Stimulated activated naive CD8-positive, alpha-beta T cell treated with anti-CD3 and anti-CD28 coated beads, Interleukin-15, Interleukin-2, amounts not matched to agents 100 ng/mL and 50 ng/mL, for 24 hours (primary cell): ENCODE measurements at regions not wholly inside any gene's neighbourhood (a gene's known extent, or its start where the extent isn't known, plus 50 kb on each side); places are given as distances from the start of the nearest gene placed in this dataset.
"Not testable (repeated sequence)": the region's sequence is repeated elsewhere in the genome, so short reads cannot be mapped to it uniquely, and the experiment has no call there.

Experiments
- H3K27ac Mint-ChIP-seq: one replicate; pipeline ENCODE4 v1.8.0; 2021; ENCODE audit warnings: mild to moderate bottlenecking, mixed read lengths
- H3K27me3 Mint-ChIP-seq: one replicate; pipeline ENCODE4 v1.8.0; 2021; ENCODE audit warnings: mixed read lengths
- H3K36me3 Mint-ChIP-seq: one replicate; pipeline ENCODE4 v1.8.0; 2021; ENCODE audit warnings: low read depth, mixed read lengths
- H3K4me1 Mint-ChIP-seq: one replicate; pipeline ENCODE4 v1.8.0; 2021; ENCODE audit warnings: low read depth, mixed read lengths
- H3K4me3 Mint-ChIP-seq: one replicate; pipeline ENCODE4 v1.8.0; 2021; ENCODE audit warnings: mild to moderate bottlenecking, mixed read lengths
- H3K9me3 Mint-ChIP-seq: one replicate; pipeline ENCODE4 v1.8.0; 2021; ENCODE audit warnings: mixed read lengths

DNA sequence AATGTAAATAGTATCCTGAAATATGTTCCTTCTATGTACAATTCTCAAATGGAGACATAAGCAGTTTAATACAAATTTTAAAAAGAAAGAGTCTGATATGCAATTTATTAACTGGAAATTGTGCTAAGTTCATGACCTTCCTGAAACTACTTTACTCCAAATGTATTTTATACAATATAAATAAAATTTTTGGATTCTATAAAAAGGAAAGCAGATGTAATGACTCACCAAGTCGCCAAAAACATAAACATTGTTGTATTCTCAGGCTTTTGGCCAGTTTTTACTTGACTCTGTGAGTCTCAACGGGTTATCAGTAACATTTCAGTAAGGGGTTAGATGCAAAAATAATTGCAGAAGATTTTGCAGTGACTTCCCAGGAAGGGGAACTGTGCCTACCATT, 948.2 kb downstream of the EPHA3 start:
- no peaks in the 10 kb centered on the region for H3K36me3 Mint-ChIP-seq
- no peak overlapping the region for H3K4me3 Mint-ChIP-seq
- no peaks in the 10 kb centered on the region for H3K27me3 Mint-ChIP-seq
- no peaks in the 10 kb centered on the region for H3K9me3 Mint-ChIP-seq
- H3K27ac Mint-ChIP-seq, result no peak overlapping the region
- no peaks in the 10 kb centered on the region for H3K4me1 Mint-ChIP-seq

GRCh38 chr3:90056281-90057032, 949.0 kb downstream of the EPHA3 start:
- Mint-ChIP-seq H3K4me3 (no peak overlapping the region), H3K27me3 (no peaks in the 10 kb centered on the region), H3K27ac (no peak overlapping the region), H3K9me3 (no peaks in the 10 kb centered on the region), H3K36me3 (no peaks in the 10 kb centered on the region), H3K4me1 (no peaks in the 10 kb centered on the region)

- H3K36me3 Mint-ChIP-seq, result no peaks in the 10 kb centered on the region
- H3K4me1 Mint-ChIP-seq, result no peaks in the 10 kb centered on the region
- no peaks in the 10 kb centered on the region for H3K27me3 Mint-ChIP-seq
- no peak overlapping the region for H3K27ac Mint-ChIP-seq
- H3K9me3 Mint-ChIP-seq, result peaks cover 8% of the 10 kb centered on the region
- no peak overlapping the region for H3K4me3 Mint-ChIP-seq
Measured at GRCh38 chr3:90062016-90062415, 954.6 kb downstream of the EPHA3 start.

DNA sequence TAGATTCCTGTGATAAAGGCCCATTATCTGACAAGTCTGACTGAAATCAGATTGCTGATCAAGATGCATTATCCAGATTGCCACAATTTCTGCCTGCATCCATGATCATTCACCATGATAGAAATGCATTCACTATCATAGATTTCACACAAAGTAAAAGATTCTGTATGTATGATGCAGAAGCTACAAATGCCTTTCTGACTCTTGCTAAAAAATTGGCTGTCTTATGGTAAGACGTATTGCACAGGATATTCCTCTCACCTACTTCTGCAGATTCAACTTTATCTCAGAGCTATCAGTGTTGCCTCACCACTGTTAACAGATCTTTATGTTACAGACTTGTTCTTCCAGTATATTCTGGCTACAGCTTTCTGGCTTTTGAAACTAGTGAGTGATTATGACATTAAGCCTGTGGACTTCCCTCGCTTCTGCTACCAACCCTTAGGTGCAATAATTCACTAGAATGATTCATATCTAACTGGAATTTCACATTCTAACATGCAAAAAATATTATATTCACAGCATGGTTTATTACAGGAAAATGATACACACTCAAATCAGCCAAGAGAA, 955.3 kb downstream of the EPHA3 start:
- H3K4me3 Mint-ChIP-seq, result no peak overlapping the region
- H3K9me3 Mint-ChIP-seq, result peaks cover 8% of the 10 kb centered on the region
- no peaks in the 10 kb centered on the region for H3K4me1 Mint-ChIP-seq
- H3K27me3 Mint-ChIP-seq, result no peaks in the 10 kb centered on the region
- H3K36me3 Mint-ChIP-seq, result no peaks in the 10 kb centered on the region
- H3K27ac Mint-ChIP-seq, result no peak overlapping the region

GRCh38 chr3:90068783-90069182, 961.4 kb downstream of the EPHA3 start:
- H3K36me3 Mint-ChIP-seq, result no peaks in the 10 kb centered on the region
- no peak overlapping the region for H3K27ac Mint-ChIP-seq
- H3K27me3 Mint-ChIP-seq, result no peaks in the 10 kb centered on the region
- no peaks in the 10 kb centered on the region for H3K4me1 Mint-ChIP-seq
- H3K4me3 Mint-ChIP-seq, result no peak overlapping the region
- H3K9me3 Mint-ChIP-seq, result peaks cover 8% of the 10 kb centered on the region

GRCh38 chr3:90069748-90070147, 962.3 kb downstream of the EPHA3 start:
- H3K36me3 Mint-ChIP-seq, result no peaks in the 10 kb centered on the region
- H3K27ac Mint-ChIP-seq, result no peak overlapping the region
- no peaks in the 10 kb centered on the region for H3K4me1 Mint-ChIP-seq
- no peak overlapping the region for H3K4me3 Mint-ChIP-seq
- H3K27me3 Mint-ChIP-seq, result no peaks in the 10 kb centered on the region
- peaks cover 4% of the 10 kb centered on the region for H3K9me3 Mint-ChIP-seq

DNA sequence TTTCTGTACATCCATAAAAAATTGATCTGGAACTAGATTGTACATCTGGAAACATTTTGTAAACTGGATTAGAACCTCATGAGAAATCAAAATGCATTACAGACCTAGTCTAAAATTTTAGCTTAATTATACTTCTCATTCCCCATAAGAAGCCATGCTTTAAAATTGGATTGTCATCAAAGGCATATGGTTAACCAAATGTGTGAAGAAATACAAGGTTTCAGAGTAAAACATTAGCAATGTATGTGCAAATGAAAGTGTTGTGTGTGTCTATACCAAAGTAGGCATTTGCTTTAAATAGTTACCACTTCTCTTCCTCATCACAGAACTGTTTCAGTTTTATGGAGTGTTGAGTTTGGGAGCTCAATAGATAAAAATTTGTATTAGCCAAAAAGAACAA, 968.7 kb downstream of the EPHA3 start:
- Mint-ChIP-seq H3K27me3 (no peaks in the 10 kb centered on the region), H3K36me3 (no peaks in the 10 kb centered on the region), H3K4me1 (no peaks in the 10 kb centered on the region), H3K27ac (no peak overlapping the region), H3K4me3 (no peak overlapping the region), H3K9me3 (peaks cover 8% of the 10 kb centered on the region)

DNA sequence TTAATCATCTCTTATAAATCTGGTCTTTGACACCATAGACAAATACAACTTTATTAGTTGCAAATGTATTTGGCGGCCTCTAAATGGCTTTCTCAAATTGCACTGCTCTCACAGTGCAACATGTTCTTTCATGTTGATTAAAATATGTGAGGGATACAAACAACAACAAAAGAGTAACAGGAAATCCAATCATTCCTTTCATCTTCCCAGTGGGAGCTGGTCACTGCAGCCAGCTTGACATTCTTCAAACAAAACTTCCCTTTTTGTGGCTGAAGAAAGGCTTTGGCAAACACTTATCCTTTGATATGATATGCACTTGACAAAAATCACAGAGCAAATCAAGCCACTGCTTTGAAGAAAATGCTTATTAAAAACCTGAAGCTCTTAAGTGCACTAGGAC, 973.6 kb downstream of the EPHA3 start:
- peaks cover 5% of the 10 kb centered on the region for H3K9me3 Mint-ChIP-seq
- H3K27ac Mint-ChIP-seq, result no peak overlapping the region
- no peak overlapping the region for H3K4me3 Mint-ChIP-seq
- H3K36me3 Mint-ChIP-seq, result no peaks in the 10 kb centered on the region
- no peaks in the 10 kb centered on the region for H3K4me1 Mint-ChIP-seq
- H3K27me3 Mint-ChIP-seq, result no peaks in the 10 kb centered on the region

DNA sequence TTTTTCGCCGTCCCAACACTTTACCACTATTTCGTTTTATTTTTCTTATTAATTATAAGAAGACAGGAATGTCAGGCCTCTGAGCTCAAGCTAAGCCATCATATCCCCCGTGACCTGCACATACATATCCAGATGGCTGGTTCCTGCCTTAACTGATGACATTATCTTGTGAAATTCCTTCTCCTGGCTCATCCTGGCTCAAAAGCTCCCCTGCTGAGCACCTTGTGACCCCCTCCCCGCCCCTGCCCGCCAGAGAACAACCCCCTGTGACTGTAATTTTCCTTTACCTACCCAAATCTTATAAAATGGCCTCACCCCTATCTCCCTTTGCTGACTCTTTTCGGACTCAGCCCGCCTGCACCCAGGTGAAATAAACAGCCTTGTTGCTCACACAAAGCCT, 978.9 kb downstream of the EPHA3 start:
- H3K4me3 Mint-ChIP-seq, H3K36me3 Mint-ChIP-seq, H3K27ac Mint-ChIP-seq, H3K9me3 Mint-ChIP-seq, H3K27me3 Mint-ChIP-seq, H3K4me1 Mint-ChIP-seq: not testable (repeated sequence)

DNA sequence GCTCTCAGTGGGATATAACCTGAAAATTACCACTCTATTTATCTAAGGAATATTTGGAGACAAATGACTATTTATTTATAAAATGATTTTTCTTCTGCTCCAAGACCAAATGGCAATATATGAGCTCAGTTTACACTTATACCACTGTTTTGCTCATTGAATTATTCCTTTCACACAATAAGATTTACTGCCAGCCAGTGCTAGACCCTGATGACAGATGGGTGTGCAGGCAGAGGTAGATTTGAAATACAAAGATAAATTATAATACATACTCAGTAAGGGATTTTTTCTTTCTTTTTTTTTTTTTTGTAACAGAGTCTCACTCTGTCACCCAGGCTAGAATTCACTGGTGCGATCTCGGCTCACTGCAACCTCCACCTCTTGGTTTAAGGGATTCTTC, 980.3 kb downstream of the EPHA3 start:
- Mint-ChIP-seq H3K27ac (no peak overlapping the region), H3K27me3 (no peaks in the 10 kb centered on the region), H3K4me1 (no peaks in the 10 kb centered on the region), H3K9me3 (no peaks in the 10 kb centered on the region), H3K4me3 (no peak overlapping the region), H3K36me3 (no peaks in the 10 kb centered on the region)

DNA sequence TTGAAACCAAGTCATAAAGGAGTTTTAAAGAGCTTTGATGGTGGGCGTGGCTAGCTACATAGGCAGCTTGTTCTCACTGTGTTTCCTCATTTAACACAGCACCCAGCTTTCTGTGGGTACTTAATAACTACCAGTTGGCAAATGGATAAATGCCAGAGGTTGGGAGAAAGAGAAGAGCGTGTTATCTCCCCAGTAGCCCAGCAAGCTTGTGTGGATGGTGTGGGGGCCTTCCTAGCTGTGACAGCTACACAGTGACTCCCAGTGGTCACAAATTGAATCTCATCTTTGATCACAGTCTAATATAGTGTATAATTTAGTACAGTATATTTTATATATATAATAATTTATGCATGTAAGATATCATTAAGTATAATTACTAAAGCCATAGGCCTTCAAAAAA, 984.1 kb downstream of the EPHA3 start:
- H3K27ac Mint-ChIP-seq, result no peak overlapping the region
- no peaks in the 10 kb centered on the region for H3K27me3 Mint-ChIP-seq
- H3K4me1 Mint-ChIP-seq, result no peaks in the 10 kb centered on the region
- H3K4me3 Mint-ChIP-seq, result no peak overlapping the region
- H3K36me3 Mint-ChIP-seq, result no peaks in the 10 kb centered on the region
- no peaks in the 10 kb centered on the region for H3K9me3 Mint-ChIP-seq

- Mint-ChIP-seq H3K36me3 (no peaks in the 10 kb centered on the region), H3K4me3 (no peak overlapping the region), H3K27me3 (no peaks in the 10 kb centered on the region), H3K4me1 (no peaks in the 10 kb centered on the region), H3K27ac (no peak overlapping the region), H3K9me3 (no peaks in the 10 kb centered on the region)
Measured at GRCh38 chr3:90092994-90093393, 985.6 kb downstream of the EPHA3 start.

DNA sequence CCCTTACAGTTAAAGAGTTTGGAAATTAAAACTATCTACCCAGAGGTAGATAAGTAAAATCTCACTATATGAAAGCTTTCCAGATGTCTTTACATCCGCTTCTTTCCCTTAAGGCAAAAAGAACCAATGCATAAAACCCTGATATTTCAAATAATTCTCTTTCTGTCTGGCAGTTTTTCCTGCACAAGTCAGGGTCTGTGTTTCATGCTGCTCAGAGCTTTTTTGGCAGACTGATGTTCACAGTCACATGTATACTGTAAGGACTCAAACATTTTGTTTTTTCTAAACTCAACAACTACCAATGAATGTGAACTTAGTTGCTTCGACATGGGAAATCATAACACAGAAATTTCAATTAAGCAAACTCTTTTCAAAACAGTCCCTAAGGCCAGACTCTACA, 988.4 kb downstream of the EPHA3 start:
- Mint-ChIP-seq H3K4me1 (no peaks in the 10 kb centered on the region), H3K36me3 (no peaks in the 10 kb centered on the region), H3K27me3 (no peaks in the 10 kb centered on the region), H3K9me3 (no peaks in the 10 kb centered on the region), H3K27ac (no peak overlapping the region), H3K4me3 (no peak overlapping the region)

DNA sequence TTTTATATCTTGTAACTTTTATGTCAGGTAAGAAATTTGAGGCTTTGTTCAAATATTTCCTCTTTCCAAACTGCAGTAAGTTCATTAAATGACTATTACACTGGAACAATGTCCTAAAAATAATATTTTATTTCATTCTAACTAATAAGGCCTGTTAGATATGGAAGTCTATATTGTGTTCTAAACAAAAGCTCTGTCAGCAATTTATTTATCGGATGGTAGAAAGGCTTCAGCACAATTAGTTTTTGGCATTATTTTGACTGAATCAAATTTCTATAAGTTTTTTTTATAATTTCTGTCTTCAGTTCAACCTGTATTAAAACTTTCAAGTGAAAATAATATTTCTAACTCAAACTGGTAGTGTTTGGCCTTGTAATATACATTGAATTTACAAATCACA, 992.1 kb downstream of the EPHA3 start:
- Mint-ChIP-seq H3K4me1 (no peaks in the 10 kb centered on the region), H3K27ac (no peak overlapping the region)

GRCh38 chr3:90102146-90102545, 994.7 kb downstream of the EPHA3 start:
- Mint-ChIP-seq H3K36me3 (no peaks in the 10 kb centered on the region), H3K27ac (no peak overlapping the region), H3K4me3 (no peak overlapping the region), H3K4me1 (no peaks in the 10 kb centered on the region), H3K27me3 (no peaks in the 10 kb centered on the region), H3K9me3 (no peaks in the 10 kb centered on the region)

More for the DNA sequence above, 992.1 kb downstream of the EPHA3 start:
- H3K4me3 Mint-ChIP-seq, result no peak overlapping the region
- H3K9me3 Mint-ChIP-seq, result no peaks in the 10 kb centered on the region
- H3K27me3 Mint-ChIP-seq, result no peaks in the 10 kb centered on the region
- H3K36me3 Mint-ChIP-seq, result no peaks in the 10 kb centered on the region

DNA sequence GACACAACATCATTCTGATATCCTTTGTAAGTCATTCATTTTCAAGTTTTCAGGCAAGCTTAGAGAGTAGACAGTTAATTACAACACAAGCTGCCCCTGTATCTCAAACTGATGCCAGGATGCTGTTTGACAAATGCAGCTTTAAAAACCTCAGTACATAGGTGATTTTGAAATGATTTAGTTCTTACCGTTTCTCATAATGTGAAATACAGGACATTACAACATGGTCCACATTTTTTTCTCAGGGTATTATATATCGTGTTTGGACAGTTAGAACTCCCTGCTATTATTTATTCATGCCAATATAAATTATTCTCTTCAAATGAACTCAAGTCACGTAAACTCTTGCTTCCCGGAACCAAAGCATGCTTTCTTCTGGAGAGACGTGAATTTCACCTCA, 1013.9 kb downstream of the EPHA3 start:
- no peaks in the 10 kb centered on the region for H3K4me1 Mint-ChIP-seq
- peaks cover 4% of the 10 kb centered on the region for H3K9me3 Mint-ChIP-seq
- H3K27ac Mint-ChIP-seq, result no peak overlapping the region

More for the DNA sequence above, 1013.9 kb downstream of the EPHA3 start:
- no peaks in the 10 kb centered on the region for H3K27me3 Mint-ChIP-seq
- no peak overlapping the region for H3K4me3 Mint-ChIP-seq
- no peaks in the 10 kb centered on the region for H3K36me3 Mint-ChIP-seq
